HEK293 (cell line): ENCODE measurements at regions not wholly inside any gene's neighbourhood (a gene's known extent, or its start where the extent isn't known, plus 50 kb on each side); places are given as distances from the start of the nearest gene placed in this dataset.

ENCODE experiments used
- CTCF ChIA-PET: fragments of 350-600 bp; formaldehyde crosslinking; extraction: SDS; loops from one replicate; lab custom pipeline; 2021; ENCODE audit warnings: antibody characterized with exemption; lab: Yijun Ruan, JAX
- POLR2A ChIA-PET: fragments of 300-600 bp; formaldehyde crosslinking; extraction: SDS; loops from one replicate; lab custom pipeline; 2020; ENCODE audit warnings: antibody characterized with exemption, inconsistent platforms; lab: Yijun Ruan, JAX
- H3K27ac ChIP-seq: fragments of 200-500 bp; sonication (Bioruptor generic); 2 replicates; pipeline ENCODE4 v1.5.1; 2014; ENCODE audit warnings: low read depth, low read length, control low read depth, inconsistent platforms; ENCODE audit errors: extremely low read depth
- H3K36me3 ChIP-seq, 2 experiments: fragments of 200-500 bp in 1 of 2; sonication (Bioruptor generic) in 1 of 2; 1 replicate in 1 of 2; 2 replicates in 1 of 2; pipeline ENCODE4 v1.5.1; 2014 to 2017; ENCODE audit warnings: inconsistent platforms in 2 of 2, low read length in 2 of 2; ENCODE audit not compliant: control insufficient read depth in 2 of 2, insufficient read depth in 1 of 2
- H3K4me1 ChIP-seq: fragments of 200-500 bp; sonication (Bioruptor generic); 2 replicates; pipeline ENCODE4 v1.5.1; 2014; ENCODE audit warnings: mild to moderate bottlenecking, low read length, inconsistent platforms; ENCODE audit not compliant: control insufficient read depth, insufficient read depth
- H3K4me3 ChIP-seq: 2 replicates; pipeline ENCODE4 v1.5.1; 2011; ENCODE audit warnings: low read depth, mild to moderate bottlenecking, control low read depth, low read length, moderate library complexity
- H3K9me3 ChIP-seq: fragments of 200-500 bp; sonication (Bioruptor generic); 2 replicates; pipeline ENCODE4 v1.5.1; 2014; ENCODE audit warnings: low read depth, low read length, inconsistent platforms; ENCODE audit not compliant: control insufficient read depth, insufficient read depth
- AEBP2 ChIP-seq: fragments of 450-650 bp; formaldehyde crosslinking; IDR thresholded peaks from 2 replicates; pipeline ENCODE4 v1.5.1; 2016; ENCODE audit warnings: missing biosample characterization, missing genetic modification characterization, borderline replicate concordance
- GFI1B ChIP-seq: fragments of 450-650 bp; formaldehyde crosslinking; IDR thresholded peaks from 2 replicates; pipeline ENCODE4 v1.5.1; 2016; ENCODE audit warnings: missing biosample characterization, missing genetic modification characterization
- HIC1 ChIP-seq: fragments of 450-650 bp; formaldehyde crosslinking; IDR thresholded peaks from 2 replicates; pipeline ENCODE4 v1.5.1; 2016; ENCODE audit warnings: missing biosample characterization, missing genetic modification characterization
- HOXC10 ChIP-seq: sonication (generic); formaldehyde crosslinking; IDR thresholded peaks from 2 replicates; pipeline ENCODE4 v1.8.1; 2023; ENCODE audit warnings: mild to moderate bottlenecking, missing genetic modification reagents
- KLF10 ChIP-seq: fragments of 450-650 bp; IDR thresholded peaks from 2 replicates; pipeline ENCODE4 v1.5.1; 2018; ENCODE audit warnings: missing biosample characterization, mild to moderate bottlenecking, missing genetic modification characterization
- MYNN ChIP-seq: fragments of 450-650 bp; formaldehyde crosslinking; IDR thresholded peaks from 2 replicates; pipeline ENCODE4 v1.5.1; 2016; ENCODE audit warnings: missing biosample characterization, missing genetic modification characterization, borderline replicate concordance
- RBAK ChIP-seq: fragments of 450-650 bp; formaldehyde crosslinking; IDR thresholded peaks from 2 replicates; pipeline ENCODE4 v1.5.1; 2016; ENCODE audit warnings: missing biosample characterization, missing genetic modification characterization
- SP3 ChIP-seq: fragments of 450-650 bp; formaldehyde crosslinking; IDR thresholded peaks from 2 replicates; pipeline ENCODE4 v1.5.1; 2016; ENCODE audit warnings: missing biosample characterization, missing genetic modification characterization
- SP7 ChIP-seq: fragments of 450-650 bp; formaldehyde crosslinking; IDR thresholded peaks from 2 replicates; pipeline ENCODE4 v1.5.1; 2016; ENCODE audit warnings: missing biosample characterization, missing genetic modification characterization
- YY2 ChIP-seq: fragments of 450-650 bp; formaldehyde crosslinking; IDR thresholded peaks from 2 replicates; pipeline ENCODE4 v1.5.1; 2016; ENCODE audit warnings: missing biosample characterization, missing genetic modification characterization
- ZBTB8A ChIP-seq: fragments of 450-650 bp; formaldehyde crosslinking; IDR thresholded peaks from 2 replicates; pipeline ENCODE4 v1.5.1; 2016; ENCODE audit warnings: missing biosample characterization, missing genetic modification characterization
- ZNF202 ChIP-seq: fragments of 450-650 bp; formaldehyde crosslinking; IDR thresholded peaks from 2 replicates; pipeline ENCODE4 v1.5.1; 2016; ENCODE audit warnings: missing biosample characterization, missing genetic modification characterization, borderline replicate concordance
- ZNF23 ChIP-seq: fragments of 450-650 bp; formaldehyde crosslinking; IDR thresholded peaks from 2 replicates; pipeline ENCODE4 v1.5.1; 2016; ENCODE audit warnings: missing biosample characterization, missing genetic modification characterization, borderline replicate concordance
- ZNF24 ChIP-seq: fragments of 450-650 bp; formaldehyde crosslinking; IDR thresholded peaks from 2 replicates; pipeline ENCODE4 v1.5.1; 2016; ENCODE audit warnings: missing biosample characterization, missing genetic modification characterization
- ZNF280D ChIP-seq: fragments of 450-650 bp; formaldehyde crosslinking; IDR thresholded peaks from 2 replicates; pipeline ENCODE4 v1.5.1; 2016; ENCODE audit warnings: missing biosample characterization, missing genetic modification characterization
- ZNF398 ChIP-seq: fragments of 450-650 bp; formaldehyde crosslinking; IDR thresholded peaks from 2 replicates; pipeline ENCODE4 v1.5.1; 2017; ENCODE audit warnings: missing biosample characterization, missing genetic modification characterization
- ZNF426 ChIP-seq: fragments of 450-650 bp; formaldehyde crosslinking; IDR thresholded peaks from 2 replicates; pipeline ENCODE4 v1.5.1; 2017; ENCODE audit warnings: missing biosample characterization, missing genetic modification characterization, mild to moderate bottlenecking, inconsistent platforms, moderate library complexity
- ZNF660 ChIP-seq: fragments of 450-650 bp; IDR thresholded peaks from 2 replicates; pipeline ENCODE4 v1.5.1; 2018; ENCODE audit warnings: missing biosample characterization, mild to moderate bottlenecking, missing genetic modification characterization
- ZNF701 ChIP-seq: fragments of 450-650 bp; formaldehyde crosslinking; IDR thresholded peaks from 2 replicates; pipeline ENCODE4 v1.5.1; 2016; ENCODE audit warnings: missing biosample characterization, missing genetic modification characterization
- TF ChIP-seq, protein P1 (sequence below): fragments of 450-650 bp; formaldehyde crosslinking; IDR thresholded peaks from 2 replicates; pipeline ENCODE4 v1.5.1; 2016; ENCODE audit warnings: missing biosample characterization, missing genetic modification characterization
- TF ChIP-seq, protein P2 (sequence below): fragments of 450-650 bp; formaldehyde crosslinking; IDR thresholded peaks from 2 replicates; pipeline ENCODE4 v1.5.1; 2016; ENCODE audit warnings: missing biosample characterization, missing genetic modification characterization

- no peak overlapping the region for H3K27ac ChIP-seq
Measured at GRCh38 chr22:27045103-27045947, 387.9 kb downstream of the MIAT start.

More at GRCh38 chr22:27045103-27045947, 387.9 kb downstream of the MIAT start:
- no peak overlapping the region for H3K4me3 ChIP-seq
- POLR2A ChIA-PET: interaction anchor here (0.6 to 0.9 kb wide), 2 partner anchors 12 to 22 kb away, joined by 3 to 5 read pairs; no protein-coding TSS in a partner anchor
- no peaks in the 10 kb centered on the region for H3K9me3 ChIP-seq
- H3K4me1 ChIP-seq: peaks cover 2% of the 10 kb centered on the region; the same call in 1 of the 2 replicates
- no peaks in the 10 kb centered on the region for H3K36me3 ChIP-seq
- TF ChIP-seq ZNF701 (no peak), HOXC10 (CRISPR knock-in tag) (no peak), ZNF426 (tag by site-specific recombination) (no peak), MYNN (tag by site-specific recombination) (peak; percentile 76; the same call in 1 of the 2 replicates), ZNF398 (tag by site-specific recombination) (peak; percentile 15; the same call in 1 of the 2 replicates), ZNF280D (tag by site-specific recombination) (no peak), ZNF202 (no peak), RBAK (tag by site-specific recombination) (no peak), ZNF24 (tag by site-specific recombination) (no peak), SP3 (tag by site-specific recombination) (no peak), ZBTB8A (tag by site-specific recombination) (no peak), AEBP2 (tag by site-specific recombination) (no peak), ZNF660 (tag by site-specific recombination) (0 out of 2 replicates have a peak, but pooled peaks have one; percentile 31), YY2 (tag by site-specific recombination) (no peak), HIC1 (no peak), KLF10 (tag by site-specific recombination) (no peak), GFI1B (tag by site-specific recombination) (peak; percentile 89), SP7 (tag by site-specific recombination) (0 out of 2 replicates have a peak, but pooled peaks have one; percentile 22), ZNF23 (tag by site-specific recombination) (no peak)
- TF ChIP-seq, protein P1, sequence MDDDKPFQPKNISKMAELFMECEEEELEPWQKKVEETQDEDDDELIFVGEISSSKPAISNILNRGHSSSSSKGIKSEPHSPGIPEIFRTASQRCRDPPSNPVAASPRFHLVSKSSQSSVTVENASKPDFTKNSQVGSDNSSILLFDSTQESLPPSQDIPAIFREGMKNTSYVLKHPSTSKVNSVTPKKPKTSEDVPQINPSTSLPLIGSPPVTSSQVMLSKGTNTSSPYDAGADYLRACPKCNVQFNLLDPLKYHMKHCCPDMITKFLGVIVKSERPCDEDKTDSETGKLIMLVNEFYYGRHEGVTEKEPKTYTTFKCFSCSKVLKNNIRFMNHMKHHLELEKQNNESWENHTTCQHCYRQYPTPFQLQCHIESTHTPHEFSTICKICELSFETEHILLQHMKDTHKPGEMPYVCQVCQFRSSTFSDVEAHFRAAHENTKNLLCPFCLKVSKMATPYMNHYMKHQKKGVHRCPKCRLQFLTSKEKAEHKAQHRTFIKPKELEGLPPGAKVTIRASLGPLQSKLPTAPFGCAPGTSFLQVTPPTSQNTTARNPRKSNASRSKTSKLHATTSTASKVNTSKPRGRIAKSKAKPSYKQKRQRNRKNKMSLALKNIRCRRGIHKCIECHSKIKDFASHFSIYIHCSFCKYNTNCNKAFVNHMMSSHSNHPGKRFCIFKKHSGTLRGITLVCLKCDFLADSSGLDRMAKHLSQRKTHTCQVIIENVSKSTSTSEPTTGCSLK (tag by site-specific recombination): no peak
- TF ChIP-seq, protein P2, sequence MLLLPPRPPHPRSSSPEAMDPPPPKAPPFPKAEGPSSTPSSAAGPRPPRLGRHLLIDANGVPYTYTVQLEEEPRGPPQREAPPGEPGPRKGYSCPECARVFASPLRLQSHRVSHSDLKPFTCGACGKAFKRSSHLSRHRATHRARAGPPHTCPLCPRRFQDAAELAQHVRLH (tag by site-specific recombination): no peak
- TF ChIP-seq, all 188 proteins: peak for 5
- CTCF ChIA-PET: interaction anchor here (1.6 kb wide), 1 partner anchor 13 kb away, joined by 8 read pairs; no protein-coding TSS in a partner anchor
